ENCODE measurements at regions not wholly inside any gene's neighbourhood (a gene's known extent, or its start where the extent isn't known, plus 50 kb on each side); places are given as distances from the start of the nearest gene placed in this dataset.

GRCh38 chr3:73203101-73203500 lies 141.6 kb downstream of the EBLN2 start:
- DNase-seq (ENCODE audit: low read depth): no peak
- no peak for TF ChIP-seq CTCF (conservative IDR thresholded peaks at IDR 0.05; ENCODE audit: low read depth, low read length)
- H3K4me3 ChIP-seq (ENCODE audit: low read length): no peak overlapping the region

DNA sequence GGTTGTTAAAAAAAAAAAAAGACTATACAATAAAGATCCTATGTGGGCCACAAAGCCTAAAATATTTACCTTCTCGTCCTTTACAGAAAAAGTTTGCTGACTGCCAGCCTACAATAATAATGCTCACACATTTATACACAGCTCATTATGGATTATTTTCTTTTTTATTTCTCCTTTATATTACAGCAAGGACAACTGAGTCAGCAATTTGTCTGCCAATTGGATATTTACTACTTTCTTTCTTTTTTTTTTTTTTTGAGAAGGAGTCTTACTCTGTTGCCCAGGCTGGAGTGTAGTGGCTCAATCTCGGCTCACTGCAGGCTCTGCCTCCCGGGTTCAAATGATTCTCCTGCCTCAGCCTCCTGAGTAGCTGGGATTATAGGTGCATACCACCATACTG lies 142.2 kb downstream of the EBLN2 start:
- DNase-seq (ENCODE audit: low read depth): no peak
- no peak for TF ChIP-seq CTCF (conservative IDR thresholded peaks at IDR 0.05; ENCODE audit: low read depth, low read length)
- H3K4me3 ChIP-seq (ENCODE audit: low read length): no peak overlapping the region

DNA sequence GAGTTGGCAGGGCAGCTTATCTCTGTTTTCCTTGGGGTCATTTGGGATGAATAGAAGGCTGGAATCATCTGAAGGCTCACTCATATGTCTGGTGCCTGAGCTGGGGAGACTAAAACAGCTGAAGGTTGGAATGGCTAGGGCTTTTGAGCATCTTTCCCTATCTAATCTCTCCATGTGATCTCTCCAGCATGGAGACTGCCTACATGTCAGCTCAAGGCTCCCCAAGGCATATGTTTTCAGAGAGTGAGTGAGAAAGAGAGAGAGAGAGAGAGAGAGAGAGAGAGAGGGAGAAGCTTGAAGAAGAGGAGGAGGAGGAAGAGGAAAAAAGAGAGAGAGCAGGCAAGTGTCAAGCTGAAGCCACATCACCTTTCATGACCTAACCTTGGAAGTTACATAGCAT lies 143.4 kb downstream of the EBLN2 start:
- H3K4me3 ChIP-seq (ENCODE audit: low read length): no peak overlapping the region
- no peak for TF ChIP-seq CTCF (conservative IDR thresholded peaks at IDR 0.05; ENCODE audit: low read depth, low read length)
- no peak for DNase-seq (ENCODE audit: low read depth)

- DNase-seq (ENCODE audit: low read depth): no peak
- H3K4me3 ChIP-seq (ENCODE audit: low read length): no peak overlapping the region
- no peak for TF ChIP-seq CTCF (conservative IDR thresholded peaks at IDR 0.05; ENCODE audit: low read depth, low read length)
Observed at GRCh38 chr3:73206030-73206429, 144.6 kb downstream of the EBLN2 start.

- TF ChIP-seq CTCF (conservative IDR thresholded peaks at IDR 0.05; ENCODE audit: low read depth, low read length): no peak
- no peak overlapping the region for H3K4me3 ChIP-seq (ENCODE audit: low read length)
- DNase-seq (ENCODE audit: low read depth): no peak
Observed at GRCh38 chr3:73207946-73208440, 146.5 kb downstream of the EBLN2 start.

DNA sequence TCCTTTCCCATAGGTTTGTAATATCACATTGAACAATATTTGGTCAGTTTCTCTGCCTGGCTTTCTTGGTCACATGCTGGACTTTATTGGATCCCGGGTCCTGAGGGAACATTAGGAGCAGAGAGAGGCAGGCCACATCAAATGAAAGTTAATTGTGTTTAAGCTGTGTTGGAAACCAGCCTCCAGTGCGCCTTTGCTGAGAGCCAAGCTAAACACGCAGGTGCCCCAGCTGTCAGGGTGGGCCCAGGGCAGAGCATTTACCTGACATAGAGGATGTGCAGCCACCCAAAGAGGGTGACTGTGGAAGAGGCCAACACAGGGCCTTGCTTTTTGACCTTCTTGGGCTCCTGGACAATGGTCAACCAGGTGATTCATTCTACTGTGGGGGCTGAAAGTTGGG lies 149.3 kb downstream of the EBLN2 start:
- no peak for DNase-seq (ENCODE audit: low read depth)
- H3K4me3 ChIP-seq (ENCODE audit: low read length): no peak overlapping the region
- no peak for TF ChIP-seq CTCF (conservative IDR thresholded peaks at IDR 0.05; ENCODE audit: low read depth, low read length)

DNA sequence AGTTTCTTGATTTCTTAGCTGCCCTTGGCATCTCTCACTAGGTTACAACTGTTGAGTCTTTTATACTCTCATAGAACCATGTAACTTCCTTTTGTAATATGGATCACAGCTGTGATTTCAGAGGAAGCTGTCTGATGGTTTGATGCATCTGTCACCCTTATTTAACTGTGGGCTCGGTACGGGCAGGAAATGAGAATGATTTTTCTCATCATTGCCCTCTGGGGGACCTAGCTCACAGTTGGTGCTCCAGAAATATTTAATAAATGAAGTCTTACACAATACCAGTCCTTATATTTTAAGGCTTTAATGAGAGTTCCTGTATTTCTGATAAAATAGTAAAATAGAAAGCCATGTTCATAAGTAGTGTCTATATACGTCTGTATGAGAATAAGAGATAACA lies 151.2 kb downstream of the EBLN2 start:
- no peak for TF ChIP-seq CTCF (conservative IDR thresholded peaks at IDR 0.05; ENCODE audit: low read depth, low read length)

More for the DNA sequence above, 151.2 kb downstream of the EBLN2 start:
- no peak for DNase-seq (ENCODE audit: low read depth)
- no peak overlapping the region for H3K4me3 ChIP-seq (ENCODE audit: low read length)

Measured in retinal pigment epithelial cell (primary cell).